ENCODE measurements at regions not wholly inside any gene's neighbourhood (a gene's known extent, or its start where the extent isn't known, plus 50 kb on each side); places are given as distances from the start of the nearest gene placed in this dataset.
A peak's percentile ranks its signal among the peaks of the same experiment; 100 is the strongest.

DNA sequence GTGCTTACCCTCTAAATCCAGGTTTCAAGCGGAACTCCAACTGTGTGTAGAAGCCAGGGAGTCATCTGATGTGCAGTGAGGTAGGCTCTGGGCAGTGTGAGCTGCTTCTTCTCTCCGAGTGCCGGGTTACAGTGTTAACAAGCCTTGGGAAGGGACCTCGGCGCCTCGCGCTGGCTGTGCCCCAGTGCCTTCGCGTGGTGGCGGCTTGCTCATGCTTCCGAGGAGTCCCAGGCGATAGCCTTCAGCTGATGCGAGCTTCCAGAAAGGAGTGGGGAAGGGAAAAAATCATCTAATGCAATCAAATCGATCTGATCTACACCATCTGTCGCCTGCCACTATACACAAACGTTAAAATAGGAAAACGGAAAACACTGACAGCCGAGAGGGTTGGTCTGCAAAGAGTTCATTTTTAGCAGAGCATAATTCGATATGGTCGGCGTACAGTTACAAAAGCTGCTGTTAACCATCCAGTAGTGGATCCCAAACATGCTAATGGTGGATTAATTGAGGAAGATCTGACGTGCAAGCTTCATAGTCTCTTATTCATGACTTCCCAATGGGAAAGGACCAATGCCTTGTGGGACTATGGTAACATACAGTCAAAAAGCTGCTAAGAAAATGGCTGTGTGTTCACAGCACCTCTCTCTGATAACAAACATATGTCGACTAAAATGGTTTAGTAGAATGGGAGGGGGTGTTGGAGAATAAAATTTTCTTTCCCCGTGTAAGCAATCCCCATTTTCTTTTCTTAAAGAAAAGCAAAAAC lies 128.7 kb upstream of the DPYD start:
- Histone ChIP-seq H3K9me3 (no peaks in the 10 kb centered on the region), H3K4me1 (peaks cover 12% of the 10 kb centered on the region; the same call in 2 of the 3 replicates), H3K4me2 (no peak overlapping the region), H3K4me3 (no peak overlapping the region), H3K27ac (no peak overlapping the region)
- no peak for FAIRE-seq
- DNase-seq (ENCODE audit: low read depth in 1 of 2, low spot score in 1 of 2) = no peak
- WGBS (ENCODE audit: missing lambda C conversion rate) = 89% methylated on average over 24 of the region's 24 CpGs
- no peak for TF ChIP-seq HOXB13 (CRISPR knock-in tag; IDR thresholded peaks at IDR 0.05; ENCODE audit: low read depth)
- TF ChIP-seq HDAC2 (IDR thresholded peaks at IDR 0.05) = no peak
- no peak for TF ChIP-seq JUNB (IDR thresholded peaks at IDR 0.05)
- no peak for TF ChIP-seq NFE2L2 (conservative IDR thresholded peaks at IDR 0.05; ENCODE audit: low read length)
- no peak for TF ChIP-seq TFCP2L1 (CRISPR knock-in tag; IDR thresholded peaks at IDR 0.05)
- TF ChIP-seq, protein P1, sequence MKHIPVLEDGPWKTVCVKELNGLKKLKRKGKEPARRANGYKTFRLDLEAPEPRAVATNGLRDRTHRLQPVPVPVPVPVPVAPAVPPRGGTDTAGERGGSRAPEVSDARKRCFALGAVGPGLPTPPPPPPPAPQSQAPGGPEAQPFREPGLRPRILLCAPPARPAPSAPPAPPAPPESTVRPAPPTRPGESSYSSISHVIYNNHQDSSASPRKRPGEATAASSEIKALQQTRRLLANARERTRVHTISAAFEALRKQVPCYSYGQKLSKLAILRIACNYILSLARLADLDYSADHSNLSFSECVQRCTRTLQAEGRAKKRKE (CRISPR knock-in tag; IDR thresholded peaks at IDR 0.05; ENCODE audit: low read depth) = no peak
- no peak for TF ChIP-seq HEYL (CRISPR knock-in tag; IDR thresholded peaks at IDR 0.05)
- no peak for TF ChIP-seq RCOR1 (IDR thresholded peaks at IDR 0.05; ENCODE audit: low read depth, low read length)
- TF ChIP-seq RFX5 (IDR thresholded peaks at IDR 0.05) = no peak
- TF ChIP-seq JUN (IDR thresholded peaks at IDR 0.05) = no peak
- no peak for TF ChIP-seq POLR2A (IDR thresholded peaks at IDR 0.05; ENCODE audit: low read length)
- TF ChIP-seq, protein P2, sequence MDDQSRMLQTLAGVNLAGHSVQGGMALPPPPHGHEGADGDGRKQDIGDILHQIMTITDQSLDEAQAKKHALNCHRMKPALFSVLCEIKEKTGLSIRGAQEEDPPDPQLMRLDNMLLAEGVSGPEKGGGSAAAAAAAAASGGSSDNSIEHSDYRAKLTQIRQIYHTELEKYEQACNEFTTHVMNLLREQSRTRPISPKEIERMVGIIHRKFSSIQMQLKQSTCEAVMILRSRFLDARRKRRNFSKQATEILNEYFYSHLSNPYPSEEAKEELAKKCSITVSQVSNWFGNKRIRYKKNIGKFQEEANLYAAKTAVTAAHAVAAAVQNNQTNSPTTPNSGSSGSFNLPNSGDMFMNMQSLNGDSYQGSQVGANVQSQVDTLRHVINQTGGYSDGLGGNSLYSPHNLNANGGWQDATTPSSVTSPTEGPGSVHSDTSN (IDR thresholded peaks at IDR 0.05) = no peak
- no peak for TF ChIP-seq CEBPB (IDR thresholded peaks at IDR 0.05)
- no peak for TF ChIP-seq ZFP36 (IDR thresholded peaks at IDR 0.05; ENCODE audit: borderline replicate concordance, partially characterized antibody)
- no peak for TF ChIP-seq NPAS2 (CRISPR knock-in tag; IDR thresholded peaks at IDR 0.05; ENCODE audit: borderline replicate concordance)
- TF ChIP-seq MYC (IDR thresholded peaks at IDR 0.05; ENCODE audit: borderline replicate concordance, low read length) = no peak
- no peak for TF ChIP-seq CHD4 (IDR thresholded peaks at IDR 0.05; ENCODE audit: borderline replicate concordance)
- POLR2A ChIA-PET = no interaction called here
- ATAC-seq = no peak
- CTCF ChIA-PET = interaction anchor here (1.0 kb wide), 1 partner anchor 419 kb away, joined by 3 read pairs; no protein-coding TSS in a partner anchor

DNA sequence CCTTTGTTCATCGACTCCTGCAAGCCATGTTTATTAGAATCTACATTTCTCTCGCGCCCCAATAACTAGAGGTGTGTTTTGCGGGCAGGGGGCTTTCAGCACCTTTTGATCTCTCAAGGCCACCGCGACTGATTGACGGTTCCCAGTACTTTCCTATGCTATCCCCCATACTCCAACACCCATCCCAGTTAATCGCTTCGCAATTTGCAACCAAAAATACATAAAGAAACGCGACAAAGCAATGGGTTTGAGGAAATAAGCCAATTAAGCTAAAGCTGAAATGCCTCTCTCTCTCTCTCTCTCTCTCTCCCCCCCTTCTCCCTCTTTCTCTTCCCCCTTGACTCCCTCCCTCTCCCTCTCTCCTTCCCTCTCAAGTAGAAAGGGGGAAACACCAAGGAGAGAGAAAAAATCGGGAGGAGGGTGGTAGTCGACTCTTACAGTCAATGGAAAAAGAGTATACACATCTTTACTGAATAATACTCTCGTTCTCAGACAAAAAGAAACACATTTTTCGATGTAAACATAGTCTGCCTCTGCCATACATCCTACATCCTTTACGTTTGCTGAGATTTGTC lies 128.0 kb upstream of the DPYD start:
- no peak for FAIRE-seq
- TF ChIP-seq RFX5 (IDR thresholded peaks at IDR 0.05) = no peak
- TF ChIP-seq EHMT2 (IDR thresholded peaks at IDR 0.05; ENCODE audit: low read depth) = no peak
- TF ChIP-seq SMC3 (IDR thresholded peaks at IDR 0.05) = no peak
- TF ChIP-seq, protein P3, sequence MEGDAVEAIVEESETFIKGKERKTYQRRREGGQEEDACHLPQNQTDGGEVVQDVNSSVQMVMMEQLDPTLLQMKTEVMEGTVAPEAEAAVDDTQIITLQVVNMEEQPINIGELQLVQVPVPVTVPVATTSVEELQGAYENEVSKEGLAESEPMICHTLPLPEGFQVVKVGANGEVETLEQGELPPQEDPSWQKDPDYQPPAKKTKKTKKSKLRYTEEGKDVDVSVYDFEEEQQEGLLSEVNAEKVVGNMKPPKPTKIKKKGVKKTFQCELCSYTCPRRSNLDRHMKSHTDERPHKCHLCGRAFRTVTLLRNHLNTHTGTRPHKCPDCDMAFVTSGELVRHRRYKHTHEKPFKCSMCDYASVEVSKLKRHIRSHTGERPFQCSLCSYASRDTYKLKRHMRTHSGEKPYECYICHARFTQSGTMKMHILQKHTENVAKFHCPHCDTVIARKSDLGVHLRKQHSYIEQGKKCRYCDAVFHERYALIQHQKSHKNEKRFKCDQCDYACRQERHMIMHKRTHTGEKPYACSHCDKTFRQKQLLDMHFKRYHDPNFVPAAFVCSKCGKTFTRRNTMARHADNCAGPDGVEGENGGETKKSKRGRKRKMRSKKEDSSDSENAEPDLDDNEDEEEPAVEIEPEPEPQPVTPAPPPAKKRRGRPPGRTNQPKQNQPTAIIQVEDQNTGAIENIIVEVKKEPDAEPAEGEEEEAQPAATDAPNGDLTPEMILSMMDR (IDR thresholded peaks at IDR 0.05) = no peak
- no peak for TF ChIP-seq ZC3H11A (IDR thresholded peaks at IDR 0.05)
- no peak for TF ChIP-seq NPAS2 (CRISPR knock-in tag; IDR thresholded peaks at IDR 0.05; ENCODE audit: borderline replicate concordance)
- TF ChIP-seq MYC (IDR thresholded peaks at IDR 0.05; ENCODE audit: borderline replicate concordance, low read length) = no peak
- TF ChIP-seq KDM5A (IDR thresholded peaks at IDR 0.05) = no peak
- TF ChIP-seq, protein P4, sequence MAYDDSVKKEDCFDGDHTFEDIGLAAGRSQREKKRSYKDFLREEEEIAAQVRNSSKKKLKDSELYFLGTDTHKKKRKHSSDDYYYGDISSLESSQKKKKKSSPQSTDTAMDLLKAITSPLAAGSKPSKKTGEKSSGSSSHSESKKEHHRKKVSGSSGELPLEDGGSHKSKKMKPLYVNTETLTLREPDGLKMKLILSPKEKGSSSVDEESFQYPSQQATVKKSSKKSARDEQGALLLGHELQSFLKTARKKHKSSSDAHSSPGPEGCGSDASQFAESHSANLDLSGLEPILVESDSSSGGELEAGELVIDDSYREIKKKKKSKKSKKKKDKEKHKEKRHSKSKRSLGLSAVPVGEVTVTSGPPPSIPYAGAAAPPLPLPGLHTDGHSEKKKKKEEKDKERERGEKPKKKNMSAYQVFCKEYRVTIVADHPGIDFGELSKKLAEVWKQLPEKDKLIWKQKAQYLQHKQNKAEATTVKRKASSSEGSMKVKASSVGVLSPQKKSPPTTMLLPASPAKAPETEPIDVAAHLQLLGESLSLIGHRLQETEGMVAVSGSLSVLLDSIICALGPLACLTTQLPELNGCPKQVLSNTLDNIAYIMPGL (CRISPR knock-in tag; IDR thresholded peaks at IDR 0.05; ENCODE audit: borderline replicate concordance) = no peak
- TF ChIP-seq JUN (IDR thresholded peaks at IDR 0.05) = no peak
- TF ChIP-seq, protein P5, sequence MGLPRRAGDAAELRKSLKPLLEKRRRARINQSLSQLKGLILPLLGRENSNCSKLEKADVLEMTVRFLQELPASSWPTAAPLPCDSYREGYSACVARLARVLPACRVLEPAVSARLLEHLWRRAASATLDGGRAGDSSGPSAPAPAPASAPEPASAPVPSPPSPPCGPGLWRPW (IDR thresholded peaks at IDR 0.05) = no peak
- TF ChIP-seq BHLHE40 (IDR thresholded peaks at IDR 0.05; ENCODE audit: low read depth, low read length) = no peak
- TF ChIP-seq POLR2A (IDR thresholded peaks at IDR 0.05; ENCODE audit: low read length) = no peak
- TF ChIP-seq CEBPB (IDR thresholded peaks at IDR 0.05) = no peak
- TF ChIP-seq, protein P6, sequence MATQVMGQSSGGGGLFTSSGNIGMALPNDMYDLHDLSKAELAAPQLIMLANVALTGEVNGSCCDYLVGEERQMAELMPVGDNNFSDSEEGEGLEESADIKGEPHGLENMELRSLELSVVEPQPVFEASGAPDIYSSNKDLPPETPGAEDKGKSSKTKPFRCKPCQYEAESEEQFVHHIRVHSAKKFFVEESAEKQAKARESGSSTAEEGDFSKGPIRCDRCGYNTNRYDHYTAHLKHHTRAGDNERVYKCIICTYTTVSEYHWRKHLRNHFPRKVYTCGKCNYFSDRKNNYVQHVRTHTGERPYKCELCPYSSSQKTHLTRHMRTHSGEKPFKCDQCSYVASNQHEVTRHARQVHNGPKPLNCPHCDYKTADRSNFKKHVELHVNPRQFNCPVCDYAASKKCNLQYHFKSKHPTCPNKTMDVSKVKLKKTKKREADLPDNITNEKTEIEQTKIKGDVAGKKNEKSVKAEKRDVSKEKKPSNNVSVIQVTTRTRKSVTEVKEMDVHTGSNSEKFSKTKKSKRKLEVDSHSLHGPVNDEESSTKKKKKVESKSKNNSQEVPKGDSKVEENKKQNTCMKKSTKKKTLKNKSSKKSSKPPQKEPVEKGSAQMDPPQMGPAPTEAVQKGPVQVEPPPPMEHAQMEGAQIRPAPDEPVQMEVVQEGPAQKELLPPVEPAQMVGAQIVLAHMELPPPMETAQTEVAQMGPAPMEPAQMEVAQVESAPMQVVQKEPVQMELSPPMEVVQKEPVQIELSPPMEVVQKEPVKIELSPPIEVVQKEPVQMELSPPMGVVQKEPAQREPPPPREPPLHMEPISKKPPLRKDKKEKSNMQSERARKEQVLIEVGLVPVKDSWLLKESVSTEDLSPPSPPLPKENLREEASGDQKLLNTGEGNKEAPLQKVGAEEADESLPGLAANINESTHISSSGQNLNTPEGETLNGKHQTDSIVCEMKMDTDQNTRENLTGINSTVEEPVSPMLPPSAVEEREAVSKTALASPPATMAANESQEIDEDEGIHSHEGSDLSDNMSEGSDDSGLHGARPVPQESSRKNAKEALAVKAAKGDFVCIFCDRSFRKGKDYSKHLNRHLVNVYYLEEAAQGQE (IDR thresholded peaks at IDR 0.05) = no peak
- POLR2A ChIA-PET = no interaction called here
- ATAC-seq = no peak
- Histone ChIP-seq H3K9me3 (no peaks in the 10 kb centered on the region), H3K4me1 (peaks cover 18% of the 10 kb centered on the region; the same call in 2 of the 3 replicates), H3K27ac (no peak overlapping the region), H3K4me3 (no peak overlapping the region), H3K4me2 (peak overlapping the region; percentile 69)
- WGBS (ENCODE audit: missing lambda C conversion rate) = 68% methylated on average over 16 of the region's 16 CpGs
- no peak for DNase-seq (ENCODE audit: low read depth in 1 of 2, low spot score in 1 of 2)
- CTCF ChIA-PET = interaction anchor here (1.0 to 4.4 kb wide), 2 partner anchors 419 kb away, joined by 3 to 16 read pairs; no protein-coding TSS in a partner anchor
